ENCODE measurements at regions not wholly inside any gene's neighbourhood (a gene's known extent, or its start where the extent isn't known, plus 50 kb on each side); places are given as distances from the start of the nearest gene placed in this dataset.
A peak's percentile ranks its signal among the peaks of the same experiment; 100 is the strongest.
"Not testable (repeated sequence)": the region's sequence is repeated elsewhere in the genome, so short reads cannot be mapped to it uniquely, and the experiment has no call there.

- no peak for DNase-seq
Observed at GRCh38 chr5:53219610-53220009, 110.1 kb upstream of the MOCS2 start.

- no peak for DNase-seq
Observed at GRCh38 chr5:53233645-53234405, 124.3 kb upstream of the MOCS2 start.

DNA sequence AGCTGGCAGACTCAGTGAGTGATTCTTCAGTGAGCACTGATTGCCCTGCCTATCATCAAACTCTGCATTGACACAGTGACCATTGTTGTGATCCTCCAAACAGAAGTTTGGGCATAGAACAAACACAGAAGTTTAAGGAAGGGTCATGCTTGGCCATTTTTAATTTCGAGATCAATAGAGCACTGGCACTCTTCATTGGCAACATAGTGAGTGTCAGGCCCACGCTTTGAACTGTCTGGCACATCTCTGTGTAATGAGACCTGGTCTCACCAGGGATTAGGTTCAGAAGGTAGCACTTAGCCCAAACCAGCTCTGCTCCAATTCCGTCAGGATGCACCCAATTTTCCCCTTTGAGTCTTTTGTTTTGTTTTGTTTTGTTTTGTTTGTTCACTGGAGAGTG lies 127.1 kb upstream of the MOCS2 start:
- no peak for DNase-seq

DNA sequence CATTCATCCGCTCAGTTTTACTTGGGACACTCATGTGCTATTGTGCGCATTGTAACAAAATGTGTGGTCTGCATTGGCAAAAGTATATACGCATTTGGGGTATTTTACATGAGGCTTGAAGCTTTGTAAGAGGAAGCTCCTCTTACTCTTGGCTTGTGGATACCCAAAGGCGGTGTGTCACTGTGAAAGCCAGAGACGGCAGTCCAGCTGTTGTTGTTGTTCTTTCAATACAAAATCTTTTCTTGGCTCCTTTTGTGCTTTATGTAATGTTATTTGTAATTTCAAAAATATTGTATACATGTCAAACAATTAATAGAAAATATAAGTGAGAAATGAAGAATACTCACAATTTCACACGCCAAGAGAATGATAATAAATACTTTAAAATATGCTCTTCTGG lies 128.3 kb upstream of the MOCS2 start:
- DNase-seq: no peak

- DNase-seq: no peak
Observed at GRCh38 chr5:53239301-53239990, 129.9 kb upstream of the MOCS2 start.

- no peak for DNase-seq
Observed at GRCh38 chr5:53240661-53241060, 131.1 kb upstream of the MOCS2 start.

DNA sequence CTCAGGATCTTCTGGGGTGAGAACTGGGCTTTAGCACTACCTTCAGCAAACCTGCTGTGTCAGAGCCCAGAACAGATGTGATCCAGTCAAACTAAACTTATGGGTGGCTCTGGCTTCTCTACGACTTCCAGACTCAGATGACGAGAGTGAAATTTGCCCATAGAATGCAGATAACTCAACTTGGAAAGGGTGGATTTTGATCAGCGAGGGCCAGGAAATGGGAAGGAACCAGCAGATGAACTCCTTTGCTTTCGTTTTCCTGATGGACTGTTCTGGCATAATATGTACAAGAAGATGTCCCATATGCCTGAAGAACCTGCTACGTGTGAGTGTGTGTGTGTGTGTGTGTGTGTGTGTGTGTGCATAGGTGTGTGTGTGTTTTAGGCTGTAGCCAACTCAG lies 132.0 kb upstream of the MOCS2 start:
- no peak for DNase-seq

DNA sequence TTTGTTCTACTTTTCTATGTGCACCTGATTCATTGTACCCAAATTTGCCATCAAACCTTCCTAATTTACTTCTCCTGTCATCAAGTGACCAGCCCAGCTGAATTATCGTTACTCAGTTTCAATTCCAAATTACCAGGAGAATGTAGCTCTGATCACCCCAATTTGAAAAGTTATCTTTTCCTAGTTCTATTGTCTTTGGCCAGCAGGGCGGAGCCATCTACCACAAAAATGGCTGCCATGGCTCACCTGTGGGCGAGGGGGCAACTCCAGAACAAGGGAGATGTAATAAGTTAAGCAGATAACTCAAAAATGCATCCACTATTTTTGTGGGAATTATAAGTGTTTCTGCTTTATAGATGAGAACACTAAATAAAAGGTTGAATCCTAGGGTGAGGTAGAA lies 133.8 kb upstream of the MOCS2 start:
- DNase-seq: no peak

- no peak for DNase-seq
Observed at GRCh38 chr5:53246042-53246836, 136.7 kb upstream of the MOCS2 start.

DNA sequence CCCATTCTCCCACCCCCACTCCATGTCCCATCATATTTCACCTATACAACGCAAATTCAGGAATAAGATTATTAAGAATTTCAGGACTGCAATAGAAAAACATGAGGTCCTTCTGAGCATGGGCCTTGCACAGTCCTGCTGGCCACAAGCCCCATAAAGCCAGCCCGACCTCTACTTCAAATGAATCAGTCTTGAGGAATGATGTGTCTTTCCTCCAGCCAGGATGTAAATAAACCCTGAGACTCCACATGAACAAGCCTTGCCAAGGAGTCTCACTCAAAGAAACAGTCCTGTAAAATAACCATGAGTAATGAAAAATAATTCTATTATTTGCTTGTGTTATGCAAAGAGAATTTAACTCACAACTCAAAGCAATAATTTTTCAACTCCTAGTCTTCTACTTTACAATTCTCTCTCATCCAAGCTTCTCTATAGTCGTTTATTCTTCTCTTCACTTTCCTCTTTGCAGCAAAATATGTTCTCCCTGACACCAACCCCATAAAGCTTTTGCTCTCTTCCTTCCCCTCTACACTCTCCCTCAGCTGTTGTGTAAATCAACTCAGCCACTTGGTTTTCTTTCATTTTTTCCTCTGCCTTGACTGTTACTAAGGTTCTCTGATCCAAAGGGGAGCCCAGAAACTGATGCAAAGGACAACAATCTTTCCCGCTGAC lies 140.1 kb upstream of the MOCS2 start:
- no peak for DNase-seq

DNA sequence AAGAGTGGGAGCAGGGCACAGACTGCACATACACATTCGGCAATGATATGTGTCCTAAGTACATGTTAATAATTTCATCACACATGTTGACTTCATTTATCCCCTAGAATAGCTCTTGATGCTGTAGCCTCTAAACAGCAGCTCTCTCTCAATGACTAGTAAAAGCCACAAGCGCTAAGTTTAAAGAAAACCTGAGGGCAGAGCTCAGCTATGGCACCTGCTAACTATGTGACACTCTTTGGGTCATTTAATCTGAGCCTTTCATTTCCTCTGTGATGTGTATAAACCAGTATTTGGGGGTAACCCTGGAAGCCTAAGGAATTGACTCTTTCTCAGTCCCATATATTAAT lies 140.6 kb upstream of the MOCS2 start:
- DNase-seq: no peak

GRCh38 chr5:53253421-53253871 lies 143.9 kb upstream of the MOCS2 start:
- peak; percentile 1 for DNase-seq

- DNase-seq: no peak
Observed at GRCh38 chr5:53256746-53257145, 147.2 kb upstream of the MOCS2 start.

DNA sequence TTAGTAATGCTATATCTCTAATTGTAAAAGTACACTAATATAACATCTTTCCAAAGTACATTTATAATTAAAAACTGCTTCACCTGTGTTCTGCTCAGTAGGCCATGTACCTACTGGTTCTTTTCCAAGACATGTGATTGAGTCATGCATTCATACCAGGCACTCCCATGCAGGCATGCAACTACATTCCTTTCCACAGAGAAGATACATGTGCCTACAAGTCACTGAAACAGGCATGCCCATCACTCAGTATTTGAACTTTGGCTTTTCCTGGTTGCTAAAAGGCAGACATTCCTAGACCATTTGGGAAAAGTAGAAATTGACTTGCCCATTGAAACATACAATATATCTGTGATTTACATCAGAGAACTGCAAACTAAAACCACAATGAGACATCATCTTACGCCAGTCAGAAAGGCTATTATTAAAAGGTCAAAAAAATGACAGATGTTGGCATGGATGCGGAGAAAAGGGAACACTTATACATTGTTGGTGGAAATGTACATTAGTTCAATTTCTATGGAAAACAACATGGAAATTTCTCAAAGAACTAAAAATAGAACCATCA lies 148.3 kb upstream of the MOCS2 start:
- no peak for DNase-seq

GRCh38 chr5:53259176-53259575 lies 149.6 kb upstream of the MOCS2 start:
- no peak for DNase-seq

DNA sequence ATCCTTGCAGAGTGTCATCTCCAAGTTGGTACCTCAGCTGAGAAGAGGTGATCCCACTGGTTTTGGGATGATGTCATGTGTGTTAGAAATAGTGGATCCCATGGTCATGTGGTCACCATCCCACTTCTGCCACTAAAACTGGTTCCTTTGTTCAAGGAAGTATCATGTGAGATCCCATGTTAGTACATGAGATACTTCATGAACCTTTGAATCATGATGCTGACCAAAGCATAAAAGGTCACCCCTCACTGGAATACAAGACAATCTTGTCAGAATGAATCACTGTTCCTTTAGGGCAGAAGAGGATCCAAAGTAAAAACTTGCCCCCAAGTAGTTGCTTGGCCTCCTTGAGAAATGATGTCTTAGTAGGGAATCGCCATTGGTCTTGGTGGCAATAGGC lies 150.9 kb upstream of the MOCS2 start:
- no peak for DNase-seq

- no peak for DNase-seq
Observed at GRCh38 chr5:53261245-53261644, 151.7 kb upstream of the MOCS2 start.

- no peak for DNase-seq
Observed at GRCh38 chr5:53262348-53262970, 152.9 kb upstream of the MOCS2 start.

GRCh38 chr5:53263151-53263550 lies 153.6 kb upstream of the MOCS2 start:
- DNase-seq: no peak

DNA sequence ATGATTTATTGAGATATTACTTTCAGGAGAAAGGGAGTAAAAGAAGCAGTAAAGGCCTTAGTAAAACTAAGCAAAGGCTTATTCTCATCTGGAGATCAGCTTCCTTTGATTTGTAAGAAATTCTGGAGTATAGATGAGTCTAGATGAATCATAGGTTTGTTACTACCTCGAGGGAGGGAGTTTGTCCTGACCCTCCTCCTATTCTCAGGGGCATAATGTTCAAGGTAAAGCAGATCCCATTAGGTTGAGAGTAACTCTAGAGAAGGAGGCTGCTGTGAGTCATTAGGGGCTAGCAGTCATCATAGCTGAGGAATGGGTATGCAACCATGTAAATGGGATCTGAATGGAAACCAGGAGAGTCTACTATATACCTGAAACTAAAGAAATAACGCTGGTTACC lies 155.5 kb upstream of the MOCS2 start:
- no peak for DNase-seq

DNA sequence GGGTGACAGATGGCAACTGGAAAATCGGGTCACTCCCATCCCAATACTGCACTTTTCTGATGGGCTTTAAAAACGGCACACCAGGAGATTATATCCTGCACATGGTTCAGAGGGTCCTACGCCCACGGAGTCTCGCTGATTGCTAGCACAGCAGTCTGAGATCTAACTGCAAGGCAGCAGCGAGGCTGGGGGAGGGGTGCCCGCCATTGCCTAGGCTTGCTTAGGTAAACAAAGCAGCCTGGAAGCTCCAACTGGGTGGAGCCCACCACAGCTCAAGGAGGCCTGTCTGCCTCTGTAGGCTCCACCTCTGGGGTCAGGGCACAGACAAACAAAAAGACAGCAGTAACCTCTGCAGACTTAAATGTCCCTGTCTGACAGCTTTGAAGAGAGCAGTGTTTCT lies 158.7 kb upstream of the MOCS2 start:
- not testable (repeated sequence) for DNase-seq

GRCh38 chr5:53275666-53276065 lies 166.1 kb upstream of the MOCS2 start:
- DNase-seq: no peak

GRCh38 chr5:53276825-53277224 lies 167.3 kb upstream of the MOCS2 start:
- no peak for DNase-seq

Measured in CD4-positive, alpha-beta T cell treated with Interleukin-10 for 1 hour (primary cell).